ENCODE measurements at regions not wholly inside any gene's neighbourhood (a gene's known extent, or its start where the extent isn't known, plus 50 kb on each side); places are given as distances from the start of the nearest gene placed in this dataset.

GRCh38 chr1:232696466-232696865 is 66.5 kb upstream of the SIPA1L2 start:
- Histone ChIP-seq H3K27me3 (ENCODE audit: control insufficient read depth, extremely low read depth, insufficient read depth, low read length) (peaks cover 18% of the 10 kb centered on the region), H2AFZ (ENCODE audit: control insufficient read depth, low read length) (no peak overlapping the region), H3K27ac (ENCODE audit: control insufficient read depth, insufficient read depth, low read length) (no peak overlapping the region), H3K4me1 (ENCODE audit: control insufficient read depth, extremely low read depth, insufficient read depth, low read length) (no peaks in the 10 kb centered on the region), H3K9me3 (ENCODE audit: control insufficient read depth, low read depth, low read length) (peaks cover 2% of the 10 kb centered on the region), H3K4me3 (ENCODE audit: control insufficient read depth in 2 of 3, extremely low read depth in 1 of 3, insufficient read depth in 2 of 3, low read depth in 1 of 3, low read length in 3 of 3) (no peak overlapping the region), H3K9me1 (ENCODE audit: control insufficient read depth, extremely low read depth, insufficient read depth, low read length) (no peaks in the 10 kb centered on the region), H3K4me2 (ENCODE audit: control insufficient read depth, extremely low read depth, insufficient read depth, low read depth, low read length) (no peak overlapping the region), H3K9ac (ENCODE audit: control insufficient read depth, extremely low read depth, insufficient read depth, low read length) (no peak overlapping the region), H4K20me1 (ENCODE audit: control insufficient read depth, extremely low read depth, insufficient read depth, low read length) (no peaks in the 10 kb centered on the region), H3K36me3 (ENCODE audit: control insufficient read depth in 2 of 2, extremely low read depth in 1 of 2, insufficient read depth in 2 of 2, low read length in 2 of 2) (no peaks in the 10 kb centered on the region), H3K79me2 (ENCODE audit: control insufficient read depth, insufficient read depth, low read length) (no peaks in the 10 kb centered on the region)
- no peak for DNase-seq (ENCODE audit: low read depth, low spot score)
- dilution Hi-C loops (cut with MboI; ENCODE audit: extremely low pct_ligation_motif_present, low sequenced_read_pairs), result no loop called here
- no peak for TF ChIP-seq CTCF (optimal IDR thresholded peaks at IDR 0.05 in 1 of 3, IDR thresholded peaks at IDR 0.05 in 1 of 3, conservative IDR thresholded peaks at IDR 0.05 in 1 of 3; ENCODE audit: extremely low read depth in 1 of 3, insufficient read depth in 2 of 3, low read length in 3 of 3)
- TF ChIP-seq EZH2 (IDR thresholded peaks at IDR 0.05; ENCODE audit: low read length), result no peak
- no peak for FAIRE-seq

- no peak overlapping the region for H3K27ac ChIP-seq (ENCODE audit: control insufficient read depth, insufficient read depth, low read length)
These were observed 67.4 kb upstream of the SIPA1L2 start for GRCh38 chr1:232697187-232697822.

More at GRCh38 chr1:232697187-232697822, 67.4 kb upstream of the SIPA1L2 start:
- DNase-seq (ENCODE audit: low read depth, low spot score), result no peak
- H3K36me3 ChIP-seq (ENCODE audit: control insufficient read depth in 2 of 2, extremely low read depth in 1 of 2, insufficient read depth in 2 of 2, low read length in 2 of 2), result no peaks in the 10 kb centered on the region
- H3K9me3 ChIP-seq (ENCODE audit: control insufficient read depth, low read depth, low read length), result peaks cover 3% of the 10 kb centered on the region
- no peaks in the 10 kb centered on the region for H3K4me1 ChIP-seq (ENCODE audit: control insufficient read depth, extremely low read depth, insufficient read depth, low read length)
- TF ChIP-seq EZH2 (IDR thresholded peaks at IDR 0.05; ENCODE audit: low read length), result no peak
- TF ChIP-seq CTCF (optimal IDR thresholded peaks at IDR 0.05 in 1 of 3, IDR thresholded peaks at IDR 0.05 in 1 of 3, conservative IDR thresholded peaks at IDR 0.05 in 1 of 3; ENCODE audit: extremely low read depth in 1 of 3, insufficient read depth in 2 of 3, low read length in 3 of 3), result no peak
- H3K27me3 ChIP-seq (ENCODE audit: control insufficient read depth, extremely low read depth, insufficient read depth, low read length), result peaks cover 16% of the 10 kb centered on the region
- dilution Hi-C loops (cut with MboI; ENCODE audit: extremely low pct_ligation_motif_present, low sequenced_read_pairs), result no loop called here
- H3K4me3 ChIP-seq (ENCODE audit: control insufficient read depth in 2 of 3, extremely low read depth in 1 of 3, insufficient read depth in 2 of 3, low read depth in 1 of 3, low read length in 3 of 3), result no peak overlapping the region
- FAIRE-seq, result no peak
- H4K20me1 ChIP-seq (ENCODE audit: control insufficient read depth, extremely low read depth, insufficient read depth, low read length), result no peaks in the 10 kb centered on the region
- H3K9ac ChIP-seq (ENCODE audit: control insufficient read depth, extremely low read depth, insufficient read depth, low read length), result no peak overlapping the region
- H3K79me2 ChIP-seq (ENCODE audit: control insufficient read depth, insufficient read depth, low read length), result no peaks in the 10 kb centered on the region
- no peaks in the 10 kb centered on the region for H3K9me1 ChIP-seq (ENCODE audit: control insufficient read depth, extremely low read depth, insufficient read depth, low read length)
- H3K4me2 ChIP-seq (ENCODE audit: control insufficient read depth, extremely low read depth, insufficient read depth, low read depth, low read length), result no peak overlapping the region
- no peak overlapping the region for H2AFZ ChIP-seq (ENCODE audit: control insufficient read depth, low read length)
